Liver (tissue), 8 donors: ENCODE measurements at regions not wholly inside any gene's neighbourhood (a gene's known extent, or its start where the extent isn't known, plus 50 kb on each side); places are given as distances from the start of the nearest gene placed in this dataset.

Experiments
- DNase-seq: peaks from one replicate; pipeline ENCODE4 v3.0.0-alpha.2; 2017; ENCODE audit warnings: low spot score
- H3K27ac ChIP-seq, 2 donors: one replicate each; pipeline ENCODE4 v1.7.0; 2013; ENCODE audit warnings: inconsistent platforms in 2 of 2, low read length in 2 of 2, control low read depth in 1 of 2, low read depth in 1 of 2, mild to moderate bottlenecking in 1 of 2
- H3K27me3 ChIP-seq, 4 donors: one replicate each; pipeline versions ENCODE4 v1.6.1 to v1.7.0; 2013; ENCODE audit warnings: low read length in 3 of 4, inconsistent platforms in 1 of 4, mild to moderate bottlenecking in 1 of 4, moderate library complexity in 1 of 4; ENCODE audit not compliant: control insufficient read depth in 4 of 4, insufficient read depth in 4 of 4
- H3K36me3 ChIP-seq, 4 donors: one replicate each; pipeline versions ENCODE4 v1.6.1 to v1.7.0; 2013; ENCODE audit warnings: low read length in 3 of 4, mild to moderate bottlenecking in 3 of 4, low read depth in 1 of 4, moderate library complexity in 1 of 4; ENCODE audit not compliant: control insufficient read depth in 4 of 4, insufficient read depth in 3 of 4
- H3K4me1 ChIP-seq, 4 donors: one replicate each; pipeline versions ENCODE4 v1.6.1 to v1.7.0; 2013; ENCODE audit warnings: low read length in 3 of 4, mild to moderate bottlenecking in 3 of 4, moderate library complexity in 1 of 4; ENCODE audit not compliant: control insufficient read depth in 4 of 4, insufficient read depth in 4 of 4
- H3K4me3 ChIP-seq, 3 donors: one replicate each; pipeline versions ENCODE4 v1.6.1 to v1.7.0; 2013; ENCODE audit warnings: low read length in 3 of 3, control low read depth in 1 of 3, low read depth in 1 of 3, mild to moderate bottlenecking in 1 of 3
- H3K9ac ChIP-seq, 2 donors: one replicate each; pipeline ENCODE4 v1.7.0; 2013; ENCODE audit warnings: low read length in 2 of 2, mild to moderate bottlenecking in 2 of 2, moderate library complexity in 2 of 2, control low read depth in 1 of 2, low read depth in 1 of 2
- H3K9me3 ChIP-seq, 4 donors: one replicate each; pipeline versions ENCODE4 v1.6.1 to v1.7.0; 2013; ENCODE audit warnings: low read length in 3 of 4; ENCODE audit not compliant: control insufficient read depth in 4 of 4
- EGR1 ChIP-seq, 2 donors: IDR thresholded peaks; 2 replicates each; pipeline ENCODE4 v1.6.1; 2016 to 2018; ENCODE audit warnings: antibody characterized with exemption in 2 of 2, low read depth in 2 of 2
- FOXA1 ChIP-seq: IDR thresholded peaks from 2 replicates; pipeline ENCODE4 v1.6.1; 2016; ENCODE audit warnings: antibody characterized with exemption
- FOXA2 ChIP-seq: IDR thresholded peaks from 2 replicates; pipeline ENCODE4 v1.6.1; 2016; ENCODE audit warnings: antibody characterized with exemption
- GABPA ChIP-seq, 2 donors: IDR thresholded peaks in 1 of 2; conservative IDR thresholded peaks in 1 of 2; 2 replicates each; pipeline ENCODE4 v1.6.1; 2016; ENCODE audit warnings: antibody characterized with exemption in 2 of 2, mild to moderate bottlenecking in 1 of 2, moderate library complexity in 1 of 2
- HNF4A ChIP-seq, 2 donors: conservative IDR thresholded peaks; 2 replicates each; pipeline ENCODE4 v1.6.1; 2016; ENCODE audit warnings: antibody characterized with exemption in 2 of 2, mild to moderate bottlenecking in 2 of 2
- HNF4G ChIP-seq: IDR thresholded peaks from 2 replicates; pipeline ENCODE4 v1.6.1; 2016; ENCODE audit warnings: antibody characterized with exemption
- JUND ChIP-seq, 2 donors: IDR thresholded peaks; 2 replicates each; pipeline ENCODE4 v1.6.1; 2016; ENCODE audit warnings: antibody characterized with exemption in 2 of 2
- NR2F2 ChIP-seq: IDR thresholded peaks from 2 replicates; pipeline ENCODE4 v1.6.1; 2016; ENCODE audit warnings: antibody characterized with exemption
- RAD21 ChIP-seq, 2 donors: IDR thresholded peaks; 2 replicates each; pipeline ENCODE4 v1.6.1; 2016; ENCODE audit warnings: antibody characterized with exemption in 2 of 2, mild to moderate bottlenecking in 2 of 2
- RXRA ChIP-seq, 2 donors: IDR thresholded peaks; 2 replicates each; pipeline ENCODE4 v1.6.1; 2017 to 2018; ENCODE audit warnings: antibody characterized with exemption in 2 of 2, mild to moderate bottlenecking in 1 of 2
- SP1 ChIP-seq: IDR thresholded peaks from 2 replicates; pipeline ENCODE4 v1.6.1; 2018; ENCODE audit warnings: antibody characterized with exemption, mild to moderate bottlenecking
- TAF1 ChIP-seq: conservative IDR thresholded peaks from 2 replicates; pipeline ENCODE4 v1.6.1; 2016; ENCODE audit warnings: antibody characterized with exemption, mild to moderate bottlenecking
- YY1 ChIP-seq: IDR thresholded peaks from 2 replicates; pipeline ENCODE4 v1.6.1; 2016; ENCODE audit warnings: antibody characterized with exemption, mild to moderate bottlenecking
- WGBS: extraction: QIAGEN DNeasy Blood & Tissue Kit; methylation state at CpG from one replicate; pipeline ENCODE4 v1.1.7; 2013; 5-methylcytosine and 5-hydroxymethylcytosine counted together
- TF ChIP-seq, protein P1 (sequence below): IDR thresholded peaks from 2 replicates; pipeline ENCODE4 v1.6.1; 2016; ENCODE audit warnings: antibody characterized with exemption, mild to moderate bottlenecking
- TF ChIP-seq, protein P2 (sequence below): IDR thresholded peaks from 2 replicates; pipeline ENCODE4 v1.6.1; 2016; ENCODE audit warnings: antibody characterized with exemption
- TF ChIP-seq, protein P3 (sequence below): IDR thresholded peaks from 2 replicates; pipeline ENCODE4 v1.6.1; 2016; ENCODE audit warnings: antibody characterized with exemption
- TF ChIP-seq, protein P4 (sequence below): IDR thresholded peaks from 2 replicates; pipeline ENCODE4 v1.6.1; 2016; ENCODE audit warnings: antibody characterized with exemption
- TF ChIP-seq, protein P5 (sequence below): fragments of 150-350 bp; IDR thresholded peaks from 2 replicates; pipeline ENCODE4 v1.5.1; 2017; ENCODE audit warnings: improper control_type of control experiment, low read depth, low read length; ENCODE audit not compliant: missing input control
- donor health status: healthy.
- donor health status: healthy.
- donor health status: healthy.
- donor health status: healthy.
- donor health status: healthy.

DNA sequence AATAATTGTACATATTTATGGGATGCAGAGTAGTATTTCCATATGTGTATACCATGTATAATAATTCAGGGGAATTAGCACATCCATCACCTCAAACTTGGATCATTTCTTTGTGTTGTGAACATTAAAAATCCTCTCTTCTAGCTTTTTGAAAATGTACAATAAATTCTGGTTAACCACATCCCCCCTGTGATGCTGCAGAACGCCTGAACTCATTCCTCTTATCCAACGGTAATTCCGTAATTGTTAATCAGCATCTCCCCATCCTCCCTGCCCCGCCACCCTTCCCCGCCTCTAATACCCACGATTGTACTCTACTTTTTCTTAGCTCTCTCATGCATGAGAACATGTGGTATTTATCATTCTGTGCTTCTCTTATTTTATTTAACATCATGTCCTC lies 127.7 kb upstream of the ANKRD55 start (continued):
- TF ChIP-seq GABPA (IDR thresholded peaks at IDR 0.05 in 1 of 2, conservative IDR thresholded peaks at IDR 0.05 in 1 of 2) (no peak), EGR1 (IDR thresholded peaks at IDR 0.05; ENCODE audit: low read depth in 2 of 2) (no peak), NR2F2 (no peak)

DNA sequence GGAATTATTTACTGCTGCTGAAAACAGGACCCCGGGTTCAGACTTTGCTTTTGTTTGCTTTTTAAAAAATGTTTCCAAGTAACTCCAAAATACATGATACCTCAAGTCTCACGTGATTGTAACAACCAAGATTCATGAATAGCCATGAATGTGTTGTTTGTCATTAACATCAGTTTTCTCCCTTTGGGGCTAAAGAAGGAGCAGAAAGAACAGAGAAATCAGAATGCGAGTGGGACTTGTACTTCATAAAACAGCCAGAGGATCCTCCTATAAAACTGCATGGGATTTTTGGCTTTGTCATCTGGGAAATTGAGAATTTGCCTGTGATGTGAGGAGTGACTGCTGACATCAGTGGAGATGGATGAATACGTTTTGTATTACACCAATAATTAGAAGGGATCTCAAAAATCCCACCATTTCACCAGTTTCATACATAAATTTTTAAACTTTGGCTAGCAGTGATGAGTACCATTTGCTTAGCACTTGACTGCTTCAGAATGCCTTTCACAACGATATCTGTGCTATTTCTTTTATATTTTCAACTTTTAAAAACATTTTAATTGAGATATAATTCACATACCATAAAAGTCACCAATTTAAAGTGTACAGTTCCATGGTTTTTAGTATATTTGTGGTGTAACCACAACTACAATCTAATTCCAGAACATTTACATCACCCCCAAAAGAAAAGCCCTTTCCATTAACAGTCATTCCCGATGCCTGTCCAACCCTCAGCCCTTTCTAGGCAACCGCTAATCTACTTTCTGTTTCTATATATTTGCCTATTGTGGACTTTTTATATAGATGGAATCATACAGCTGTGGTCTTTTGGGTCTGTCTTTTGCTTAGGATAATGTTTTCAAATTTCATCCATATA lies 126.9 kb upstream of the ANKRD55 start:
- Histone ChIP-seq H3K9ac (no peak overlapping the region), H3K4me3 (no peak overlapping the region), H3K4me1 (peaks cover 0 to 11% (median 7%) of the 10 kb centered on the region in 4 donors), H3K36me3 (no peaks in the 10 kb centered on the region), H3K27me3 (no peaks in the 10 kb centered on the region), H3K27ac (peak overlapping the region in 1 of 2 donors; percentile 14), H3K9me3 (no peaks in the 10 kb centered on the region)
- TF ChIP-seq GABPA (IDR thresholded peaks at IDR 0.05 in 1 of 2, conservative IDR thresholded peaks at IDR 0.05 in 1 of 2) = no peak
- WGBS = 80% methylated on average over 7 of the region's 7 CpGs
- no peak for DNase-seq

DNA sequence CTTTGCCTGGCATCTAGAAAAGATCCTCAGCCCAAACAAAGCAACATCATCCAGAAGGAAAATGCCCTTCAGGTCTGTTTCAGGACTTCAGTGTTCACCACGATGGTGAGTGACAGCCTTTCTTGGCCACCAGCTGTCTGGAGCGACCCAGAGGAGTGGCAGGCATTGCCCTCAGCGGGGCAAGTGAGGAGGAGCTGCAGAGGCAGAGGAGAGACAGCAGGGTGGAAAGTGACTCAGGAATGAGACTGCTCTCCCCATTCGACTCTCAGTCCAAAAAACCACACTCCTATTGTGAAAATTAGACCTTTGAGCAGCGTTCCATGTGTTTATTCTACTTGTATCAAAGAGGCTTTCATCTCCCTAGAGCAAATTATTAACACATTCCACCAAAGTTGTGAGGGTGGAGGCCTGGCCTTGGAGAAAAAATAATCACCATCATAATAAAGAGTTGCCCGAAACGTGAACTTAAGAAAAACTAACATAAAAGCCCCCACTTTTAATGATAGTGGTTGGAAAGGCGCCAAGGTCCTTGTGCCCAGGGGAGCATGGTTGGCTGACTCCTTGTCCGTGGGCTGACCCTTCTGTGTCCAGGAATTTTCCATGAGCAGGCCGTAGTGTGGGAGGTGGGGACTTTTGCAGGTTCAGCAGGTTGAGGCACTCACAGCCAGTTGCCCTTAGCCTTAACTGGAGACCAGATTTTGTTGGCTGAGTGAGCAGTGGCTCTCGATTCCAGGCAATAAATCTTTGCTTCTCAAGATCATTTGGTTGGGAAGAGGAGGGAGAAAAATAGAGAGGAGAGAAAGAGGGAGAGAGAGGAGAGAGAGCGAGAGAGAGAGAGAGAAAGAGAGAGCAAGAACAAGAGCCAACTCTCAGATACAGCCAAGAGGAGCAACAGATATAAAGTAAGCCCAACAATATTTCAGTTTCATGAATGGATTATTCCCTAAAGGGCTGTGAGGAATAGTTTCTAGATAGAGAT lies 125.9 kb upstream of the ANKRD55 start:
- Histone ChIP-seq H3K36me3 (no peaks in the 10 kb centered on the region), H3K4me3 (no peak overlapping the region), H3K9ac (peak overlapping the region in 1 of 2 donors; percentile 26), H3K4me1 (peaks cover 0 to 11% (median 7%) of the 10 kb centered on the region in 4 donors), H3K27me3 (no peaks in the 10 kb centered on the region), H3K27ac (peak overlapping the region; percentile 34 to 37), H3K9me3 (no peaks in the 10 kb centered on the region)
- WGBS = 32% methylated on average over 12 of the region's 12 CpGs
- TF ChIP-seq EGR1 (IDR thresholded peaks at IDR 0.05; ENCODE audit: low read depth in 2 of 2) = peak; percentile 23 to 73
- TF ChIP-seq FOXA1 = no peak
- TF ChIP-seq RXRA (IDR thresholded peaks at IDR 0.05) = peak; percentile 71 to 85
- peak; percentile 51 to 52 for TF ChIP-seq RAD21 (IDR thresholded peaks at IDR 0.05)
- TF ChIP-seq, protein P1, sequence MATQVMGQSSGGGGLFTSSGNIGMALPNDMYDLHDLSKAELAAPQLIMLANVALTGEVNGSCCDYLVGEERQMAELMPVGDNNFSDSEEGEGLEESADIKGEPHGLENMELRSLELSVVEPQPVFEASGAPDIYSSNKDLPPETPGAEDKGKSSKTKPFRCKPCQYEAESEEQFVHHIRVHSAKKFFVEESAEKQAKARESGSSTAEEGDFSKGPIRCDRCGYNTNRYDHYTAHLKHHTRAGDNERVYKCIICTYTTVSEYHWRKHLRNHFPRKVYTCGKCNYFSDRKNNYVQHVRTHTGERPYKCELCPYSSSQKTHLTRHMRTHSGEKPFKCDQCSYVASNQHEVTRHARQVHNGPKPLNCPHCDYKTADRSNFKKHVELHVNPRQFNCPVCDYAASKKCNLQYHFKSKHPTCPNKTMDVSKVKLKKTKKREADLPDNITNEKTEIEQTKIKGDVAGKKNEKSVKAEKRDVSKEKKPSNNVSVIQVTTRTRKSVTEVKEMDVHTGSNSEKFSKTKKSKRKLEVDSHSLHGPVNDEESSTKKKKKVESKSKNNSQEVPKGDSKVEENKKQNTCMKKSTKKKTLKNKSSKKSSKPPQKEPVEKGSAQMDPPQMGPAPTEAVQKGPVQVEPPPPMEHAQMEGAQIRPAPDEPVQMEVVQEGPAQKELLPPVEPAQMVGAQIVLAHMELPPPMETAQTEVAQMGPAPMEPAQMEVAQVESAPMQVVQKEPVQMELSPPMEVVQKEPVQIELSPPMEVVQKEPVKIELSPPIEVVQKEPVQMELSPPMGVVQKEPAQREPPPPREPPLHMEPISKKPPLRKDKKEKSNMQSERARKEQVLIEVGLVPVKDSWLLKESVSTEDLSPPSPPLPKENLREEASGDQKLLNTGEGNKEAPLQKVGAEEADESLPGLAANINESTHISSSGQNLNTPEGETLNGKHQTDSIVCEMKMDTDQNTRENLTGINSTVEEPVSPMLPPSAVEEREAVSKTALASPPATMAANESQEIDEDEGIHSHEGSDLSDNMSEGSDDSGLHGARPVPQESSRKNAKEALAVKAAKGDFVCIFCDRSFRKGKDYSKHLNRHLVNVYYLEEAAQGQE = peak; percentile 69
- TF ChIP-seq HNF4A (conservative IDR thresholded peaks at IDR 0.05) = peak; percentile 94 to 99
- peak; percentile 66 for TF ChIP-seq NR2F2
- peak; percentile 52 for TF ChIP-seq YY1
- peak; percentile 95 for TF ChIP-seq SP1
- TF ChIP-seq, protein P2, sequence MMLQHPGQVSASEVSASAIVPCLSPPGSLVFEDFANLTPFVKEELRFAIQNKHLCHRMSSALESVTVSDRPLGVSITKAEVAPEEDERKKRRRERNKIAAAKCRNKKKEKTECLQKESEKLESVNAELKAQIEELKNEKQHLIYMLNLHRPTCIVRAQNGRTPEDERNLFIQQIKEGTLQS = peak; percentile 48
- peak; percentile 80 for TF ChIP-seq HNF4G
- peak; percentile 44 for TF ChIP-seq FOXA2
- TF ChIP-seq, protein P3, sequence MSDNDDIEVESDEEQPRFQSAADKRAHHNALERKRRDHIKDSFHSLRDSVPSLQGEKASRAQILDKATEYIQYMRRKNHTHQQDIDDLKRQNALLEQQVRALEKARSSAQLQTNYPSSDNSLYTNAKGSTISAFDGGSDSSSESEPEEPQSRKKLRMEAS = no peak
- TF ChIP-seq GABPA (IDR thresholded peaks at IDR 0.05 in 1 of 2, conservative IDR thresholded peaks at IDR 0.05 in 1 of 2) = no peak
- TF ChIP-seq, protein P4, sequence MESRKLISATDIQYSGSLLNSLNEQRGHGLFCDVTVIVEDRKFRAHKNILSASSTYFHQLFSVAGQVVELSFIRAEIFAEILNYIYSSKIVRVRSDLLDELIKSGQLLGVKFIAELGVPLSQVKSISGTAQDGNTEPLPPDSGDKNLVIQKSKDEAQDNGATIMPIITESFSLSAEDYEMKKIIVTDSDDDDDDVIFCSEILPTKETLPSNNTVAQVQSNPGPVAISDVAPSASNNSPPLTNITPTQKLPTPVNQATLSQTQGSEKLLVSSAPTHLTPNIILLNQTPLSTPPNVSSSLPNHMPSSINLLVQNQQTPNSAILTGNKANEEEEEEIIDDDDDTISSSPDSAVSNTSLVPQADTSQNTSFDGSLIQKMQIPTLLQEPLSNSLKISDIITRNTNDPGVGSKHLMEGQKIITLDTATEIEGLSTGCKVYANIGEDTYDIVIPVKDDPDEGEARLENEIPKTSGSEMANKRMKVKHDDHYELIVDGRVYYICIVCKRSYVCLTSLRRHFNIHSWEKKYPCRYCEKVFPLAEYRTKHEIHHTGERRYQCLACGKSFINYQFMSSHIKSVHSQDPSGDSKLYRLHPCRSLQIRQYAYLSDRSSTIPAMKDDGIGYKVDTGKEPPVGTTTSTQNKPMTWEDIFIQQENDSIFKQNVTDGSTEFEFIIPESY = no peak
- TF ChIP-seq JUND (IDR thresholded peaks at IDR 0.05) = peak; percentile 83 to 84
- no peak for TF ChIP-seq TAF1
- TF ChIP-seq, protein P5, sequence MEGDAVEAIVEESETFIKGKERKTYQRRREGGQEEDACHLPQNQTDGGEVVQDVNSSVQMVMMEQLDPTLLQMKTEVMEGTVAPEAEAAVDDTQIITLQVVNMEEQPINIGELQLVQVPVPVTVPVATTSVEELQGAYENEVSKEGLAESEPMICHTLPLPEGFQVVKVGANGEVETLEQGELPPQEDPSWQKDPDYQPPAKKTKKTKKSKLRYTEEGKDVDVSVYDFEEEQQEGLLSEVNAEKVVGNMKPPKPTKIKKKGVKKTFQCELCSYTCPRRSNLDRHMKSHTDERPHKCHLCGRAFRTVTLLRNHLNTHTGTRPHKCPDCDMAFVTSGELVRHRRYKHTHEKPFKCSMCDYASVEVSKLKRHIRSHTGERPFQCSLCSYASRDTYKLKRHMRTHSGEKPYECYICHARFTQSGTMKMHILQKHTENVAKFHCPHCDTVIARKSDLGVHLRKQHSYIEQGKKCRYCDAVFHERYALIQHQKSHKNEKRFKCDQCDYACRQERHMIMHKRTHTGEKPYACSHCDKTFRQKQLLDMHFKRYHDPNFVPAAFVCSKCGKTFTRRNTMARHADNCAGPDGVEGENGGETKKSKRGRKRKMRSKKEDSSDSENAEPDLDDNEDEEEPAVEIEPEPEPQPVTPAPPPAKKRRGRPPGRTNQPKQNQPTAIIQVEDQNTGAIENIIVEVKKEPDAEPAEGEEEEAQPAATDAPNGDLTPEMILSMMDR = peak; percentile 23
- no peak for DNase-seq
